IMR-90 (cell line): ENCODE measurements at regions not wholly inside any gene's neighbourhood (a gene's known extent, or its start where the extent isn't known, plus 50 kb on each side); places are given as distances from the start of the nearest gene placed in this dataset.

ENCODE experiments used
- ATAC-seq: fragments of 200-7000 bp; cut with Tn5 transposase; 2 replicates; pipeline ENCODE4 v1.9.1; 2020; ENCODE audit warnings: low read depth, mild to moderate bottlenecking, moderate library complexity
- BruUV-seq: library from RNA; stranded (reverse); fragments of 400-500 nt; replicated peaks from 2 replicates; lab custom pipeline; 2021; lab: Mats Ljungman, UMichigan
- CTCF ChIA-PET: fragments of 300-600 bp; formaldehyde crosslinking; extraction: SDS; loops from one replicate; lab custom pipeline; 2021; ENCODE audit warnings: antibody characterized with exemption; lab: Yijun Ruan, JAX
- POLR2A ChIA-PET: fragments of 300-600 bp; sonication (Branson Sonifier 250); formaldehyde crosslinking; loops from one replicate; lab custom pipeline; 2022; ENCODE audit warnings: antibody characterized with exemption; ENCODE audit not compliant: unreplicated experiment; lab: Charles Lee
- DNase-seq: peaks from one replicate; pipeline ENCODE4 v3.0.0; 2013
- H2AFZ ChIP-seq: replicated peaks from 2 replicates; pipeline ENCODE3; 2013; ENCODE audit warnings: low read length, mild to moderate bottlenecking; ENCODE audit not compliant: poor library complexity
- H2AK5ac ChIP-seq: 2 replicates; pipeline ENCODE4 v1.6.1; 2013; ENCODE audit warnings: low read depth, low read length, inconsistent platforms
- H2AK9ac ChIP-seq: replicated peaks from 2 replicates; pipeline ENCODE3; 2013; ENCODE audit warnings: mild to moderate bottlenecking, low read depth, low read length, moderate library complexity; ENCODE audit not compliant: poor library complexity
- H2BK120ac ChIP-seq: 2 replicates; pipeline ENCODE4 v1.6.1; 2013; ENCODE audit warnings: low read depth, low read length, inconsistent platforms
- H2BK15ac ChIP-seq: 3 replicates; pipeline ENCODE4 v1.6.1; 2013; ENCODE audit warnings: low read depth, low read length, inconsistent platforms
- H2BK20ac ChIP-seq: 2 replicates; pipeline ENCODE4 v1.6.1; 2013; ENCODE audit warnings: low read depth, mild to moderate bottlenecking, inconsistent platforms, low read length, moderate library complexity
- H2BK5ac ChIP-seq: 2 replicates; pipeline ENCODE4 v1.6.1; 2013; ENCODE audit warnings: mild to moderate bottlenecking, low read depth, low read length, inconsistent platforms; ENCODE audit not compliant: poor library complexity, severe bottlenecking
- H3K14ac ChIP-seq: replicated peaks from 2 replicates; pipeline ENCODE4 v1.6.1; 2013; ENCODE audit warnings: low read depth, low read length, inconsistent platforms
- H3K18ac ChIP-seq: 2 replicates; pipeline ENCODE4 v1.6.1; 2013; ENCODE audit warnings: low read depth, low read length, control low read depth
- H3K23ac ChIP-seq: 2 replicates; pipeline ENCODE4 v1.6.1; 2013; ENCODE audit warnings: low read depth, low read length, inconsistent platforms
- H3K27ac ChIP-seq: 2 replicates; pipeline ENCODE4 v1.5.1; 2013; ENCODE audit warnings: mild to moderate bottlenecking, control low read depth, low read length; ENCODE audit not compliant: insufficient read depth
- H3K27me3 ChIP-seq: 2 replicates; pipeline ENCODE4 v1.6.1; 2013; ENCODE audit warnings: low read length; ENCODE audit not compliant: control insufficient read depth, insufficient read depth
- H3K36me3 ChIP-seq: 2 replicates; pipeline ENCODE4 v1.6.1; 2013; ENCODE audit warnings: low read length, mixed read lengths; ENCODE audit not compliant: control insufficient read depth, insufficient read depth
- H3K4ac ChIP-seq: 2 replicates; pipeline ENCODE4 v1.6.1; 2013; ENCODE audit warnings: low read depth, low read length, inconsistent platforms
- H3K4me1 ChIP-seq: 2 replicates; pipeline ENCODE4 v1.6.1; 2013; ENCODE audit warnings: low read length, mixed read lengths; ENCODE audit not compliant: control insufficient read depth, insufficient read depth
- H3K4me2 ChIP-seq: 2 replicates; pipeline ENCODE4 v1.6.1; 2013; ENCODE audit warnings: low read depth, mild to moderate bottlenecking, control low read depth, low read length, moderate library complexity
- H3K4me3 ChIP-seq: 2 replicates; pipeline ENCODE4 v1.5.1; 2013; ENCODE audit warnings: low read depth, mild to moderate bottlenecking, control low read depth, low read length, moderate library complexity; ENCODE audit not compliant: insufficient read depth
- H3K56ac ChIP-seq: 2 replicates; pipeline ENCODE4 v1.6.1; 2013; ENCODE audit warnings: low read length, inconsistent platforms; ENCODE audit not compliant: insufficient read depth; ENCODE audit errors: extremely low read depth
- H3K79me1 ChIP-seq, 2 experiments: 2 replicates each; pipeline ENCODE4 v1.6.1; 2013; ENCODE audit warnings: low read length in 2 of 2, inconsistent platforms in 1 of 2, low read depth in 1 of 2
- H3K9ac ChIP-seq: 2 replicates; pipeline ENCODE4 v1.6.1; 2013; ENCODE audit warnings: low read depth, low read length, control low read depth
- H3K9me1 ChIP-seq: 2 replicates; pipeline ENCODE4 v1.6.1; 2013; ENCODE audit warnings: low read length, inconsistent platforms; ENCODE audit not compliant: insufficient read depth
- H3K9me3 ChIP-seq: 2 replicates; pipeline ENCODE4 v1.6.1; 2013; ENCODE audit warnings: low read length; ENCODE audit not compliant: control insufficient read depth, insufficient read depth
- H4K20me1 ChIP-seq: 2 replicates; pipeline ENCODE4 v1.6.1; 2013; ENCODE audit warnings: low read length, inconsistent platforms; ENCODE audit not compliant: insufficient read depth
- H4K5ac ChIP-seq: 2 replicates; pipeline ENCODE4 v1.6.1; 2013; ENCODE audit warnings: mild to moderate bottlenecking, low read depth, low read length, control low read depth
- H4K8ac ChIP-seq, 2 experiments: 2 replicates each; pipeline ENCODE4 v1.6.1; 2013; ENCODE audit warnings: low read depth in 2 of 2, low read length in 2 of 2, control low read depth in 1 of 2, inconsistent platforms in 1 of 2
- H4K91ac ChIP-seq: 2 replicates; pipeline ENCODE4 v1.6.1; 2013; ENCODE audit warnings: low read depth, low read length, inconsistent platforms; ENCODE audit not compliant: insufficient read depth
- BHLHE40 ChIP-seq: fragments of 150-350 bp; IDR thresholded peaks from 2 replicates; pipeline ENCODE4 v1.6.1; 2016; ENCODE audit warnings: mild to moderate bottlenecking, low read depth, low read length
- MAFK ChIP-seq: IDR thresholded peaks from 2 replicates; pipeline ENCODE4 v1.6.1; 2012; ENCODE audit warnings: low read depth, low read length, improper control_type of control experiment
- MAZ ChIP-seq: IDR thresholded peaks from 2 replicates; pipeline ENCODE4 v1.6.1; 2012; ENCODE audit warnings: low read depth, mild to moderate bottlenecking, low read length, improper control_type of control experiment, moderate library complexity, borderline replicate concordance
- MXI1 ChIP-seq: IDR thresholded peaks from 2 replicates; pipeline ENCODE4 v1.6.1; 2012; ENCODE audit warnings: low read depth, mild to moderate bottlenecking, low read length, moderate library complexity, borderline replicate concordance
- NFE2L2 ChIP-seq: fragments of 150-350 bp; IDR thresholded peaks from 2 replicates; pipeline ENCODE4 v1.6.1; 2016; ENCODE audit warnings: low read depth, mild to moderate bottlenecking, low read length
- RFX5 ChIP-seq: IDR thresholded peaks from 2 replicates; pipeline ENCODE4 v1.8.0; 2012; ENCODE audit warnings: low read depth, mild to moderate bottlenecking, low read length, moderate library complexity
- dilution Hi-C: fragments of 300-500 bp; cut with HindIII; formaldehyde crosslinking; loops from one replicate; pipeline ENCODE4 v1.14.3; 2018; ENCODE audit warnings: low sequenced_read_pairs; ENCODE audit not compliant: unreplicated experiment
- in situ Hi-C: fragments of 300-500 bp; cut with MboI; formaldehyde crosslinking; loops from 3 replicates; pipeline ENCODE4 v1.14.3; 2019; ENCODE audit warnings: low sequenced_read_pairs, inconsistent platforms, mixed read lengths
- intact Hi-C: fragments of 100-400 bp; cut with micrococcal nuclease; formaldehyde crosslinking; loops from 2 replicates; pipeline ENCODE4 v1.10.0; 2022
- TF ChIP-seq, protein P1 (sequence below): fragments of 150-350 bp; IDR thresholded peaks from 2 replicates; pipeline ENCODE4 v1.6.1; 2016; ENCODE audit warnings: low read depth, mild to moderate bottlenecking, low read length, moderate library complexity, borderline replicate concordance

DNA sequence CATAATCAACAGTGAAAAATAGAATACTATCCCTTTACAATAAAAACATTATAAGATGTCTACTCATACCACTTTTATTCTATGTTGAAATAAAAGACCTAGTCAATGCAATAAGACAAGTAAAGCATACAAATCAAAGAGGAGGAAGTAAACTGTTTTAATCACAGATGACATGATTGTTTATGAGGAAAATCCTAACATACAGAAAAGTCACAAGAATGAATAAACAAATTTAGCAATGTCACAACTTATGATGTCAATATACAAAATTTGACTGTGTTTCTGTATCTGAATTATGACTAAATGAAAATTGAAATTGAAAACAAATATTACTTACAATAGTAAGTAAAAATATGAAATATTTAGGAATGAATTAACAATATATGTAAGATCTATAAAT, 221.9 kb upstream of the GRIA4 start:
- no peak overlapping the region for H3K23ac ChIP-seq
- ChIA-PET POLR2A (no interaction called here), CTCF (no interaction called here)
- no peak overlapping the region for H3K27ac ChIP-seq
- H3K36me3 ChIP-seq, result no peaks in the 10 kb centered on the region
- no peak overlapping the region for H2BK15ac ChIP-seq
- no peaks in the 10 kb centered on the region for H3K9me3 ChIP-seq
- TF ChIP-seq NFE2L2 (no peak), MAZ (no peak), MXI1 (no peak), RFX5 (no peak), MAFK (no peak), BHLHE40 (no peak)
- TF ChIP-seq, protein P1, sequence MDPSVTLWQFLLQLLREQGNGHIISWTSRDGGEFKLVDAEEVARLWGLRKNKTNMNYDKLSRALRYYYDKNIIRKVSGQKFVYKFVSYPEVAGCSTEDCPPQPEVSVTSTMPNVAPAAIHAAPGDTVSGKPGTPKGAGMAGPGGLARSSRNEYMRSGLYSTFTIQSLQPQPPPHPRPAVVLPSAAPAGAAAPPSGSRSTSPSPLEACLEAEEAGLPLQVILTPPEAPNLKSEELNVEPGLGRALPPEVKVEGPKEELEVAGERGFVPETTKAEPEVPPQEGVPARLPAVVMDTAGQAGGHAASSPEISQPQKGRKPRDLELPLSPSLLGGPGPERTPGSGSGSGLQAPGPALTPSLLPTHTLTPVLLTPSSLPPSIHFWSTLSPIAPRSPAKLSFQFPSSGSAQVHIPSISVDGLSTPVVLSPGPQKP, result no peak
- no peaks in the 10 kb centered on the region for H3K79me1 ChIP-seq
- no peak overlapping the region for H2AFZ ChIP-seq
- H4K91ac ChIP-seq, result no peak overlapping the region
- H3K9ac ChIP-seq, result no peak overlapping the region
- H2AK5ac ChIP-seq, result no peak overlapping the region
- ATAC-seq (no peak), DNase-seq (no peak)
- H4K20me1 ChIP-seq, result no peaks in the 10 kb centered on the region
- no peak overlapping the region for H3K18ac ChIP-seq
- no peak overlapping the region for H3K56ac ChIP-seq
- no peaks in the 10 kb centered on the region for H3K27me3 ChIP-seq
- no peak overlapping the region for H2BK20ac ChIP-seq
- H2AK9ac ChIP-seq, result no peak overlapping the region
- no peaks in the 10 kb centered on the region for H3K9me1 ChIP-seq
- H4K8ac ChIP-seq, result no peak overlapping the region
- dilution Hi-C loops (no loop called here), intact Hi-C loops (no loop called here), in situ Hi-C loops (no loop called here)
- H3K4ac ChIP-seq, result no peak overlapping the region
- no peak overlapping the region for H4K5ac ChIP-seq
- H3K14ac ChIP-seq, result no peak overlapping the region
- BruUV-seq, result no TSS peak
- no peak overlapping the region for H3K4me3 ChIP-seq
- no peak overlapping the region for H2BK5ac ChIP-seq
- no peaks in the 10 kb centered on the region for H3K4me1 ChIP-seq
- no peak overlapping the region for H2BK120ac ChIP-seq
- H3K4me2 ChIP-seq, result no peak overlapping the region
